ENCODE measurements at regions not wholly inside any gene's neighbourhood (a gene's known extent, or its start where the extent isn't known, plus 50 kb on each side); places are given as distances from the start of the nearest gene placed in this dataset.

- TF ChIP-seq CTCF (IDR thresholded peaks at IDR 0.05): no peak
- ATAC-seq (no peak), DNase-seq (no peak)
- Histone ChIP-seq H3K27me3 (no peaks in the 10 kb centered on the region), H3K4me1 (no peaks in the 10 kb centered on the region), H3K27ac (no peak overlapping the region), H3K4me3 (no peak overlapping the region), H3K36me3 (no peaks in the 10 kb centered on the region), H3K9me3 (no peaks in the 10 kb centered on the region)
- intact Hi-C loops (cut with DNase I): no loop called here
Observed at GRCh38 chr10:52459097-52459496, 145.0 kb downstream of the DKK1 start.

GRCh38 chr10:52463826-52464225 lies 149.7 kb downstream of the DKK1 start:
- Histone ChIP-seq H3K4me3 (no peak overlapping the region), H3K4me1 (no peaks in the 10 kb centered on the region), H3K36me3 (no peaks in the 10 kb centered on the region), H3K27ac (no peak overlapping the region), H3K9me3 (no peaks in the 10 kb centered on the region), H3K27me3 (no peaks in the 10 kb centered on the region)
- DNase-seq: no peak
- ATAC-seq: peak; percentile 91
- intact Hi-C loops (cut with DNase I): no loop called here
- TF ChIP-seq CTCF (IDR thresholded peaks at IDR 0.05): no peak

- no peak for TF ChIP-seq CTCF (IDR thresholded peaks at IDR 0.05)
- no peaks in the 10 kb centered on the region for H3K9me3 ChIP-seq
Observed at GRCh38 chr10:52464368-52465124, 150.5 kb downstream of the DKK1 start.

GRCh38 chr10:52465202-52465601 lies 151.1 kb downstream of the DKK1 start:
- no peak overlapping the region for H3K27ac ChIP-seq

More at GRCh38 chr10:52464368-52465124, 150.5 kb downstream of the DKK1 start:
- no peaks in the 10 kb centered on the region for H3K36me3 ChIP-seq
- no peak overlapping the region for H3K4me3 ChIP-seq
- intact Hi-C loops (cut with DNase I): no loop called here
- no peaks in the 10 kb centered on the region for H3K4me1 ChIP-seq
- ATAC-seq (no peak), DNase-seq (no peak)
- no peak overlapping the region for H3K27ac ChIP-seq
- no peaks in the 10 kb centered on the region for H3K27me3 ChIP-seq

GRCh38 chr10:52466464-52466863 lies 152.4 kb downstream of the DKK1 start:
- Histone ChIP-seq H3K27me3 (no peaks in the 10 kb centered on the region), H3K4me3 (no peak overlapping the region), H3K36me3 (no peaks in the 10 kb centered on the region), H3K9me3 (no peaks in the 10 kb centered on the region), H3K4me1 (no peaks in the 10 kb centered on the region), H3K27ac (no peak overlapping the region)
- TF ChIP-seq CTCF (IDR thresholded peaks at IDR 0.05): no peak
- no peak for ATAC-seq
- intact Hi-C loops (cut with DNase I): no loop called here
- DNase-seq: no peak

More at GRCh38 chr10:52465202-52465601, 151.1 kb downstream of the DKK1 start:
- Histone ChIP-seq H3K4me3 (no peak overlapping the region), H3K9me3 (no peaks in the 10 kb centered on the region), H3K27me3 (no peaks in the 10 kb centered on the region), H3K36me3 (no peaks in the 10 kb centered on the region), H3K4me1 (no peaks in the 10 kb centered on the region)
- TF ChIP-seq CTCF (IDR thresholded peaks at IDR 0.05): no peak
- no peak for DNase-seq
- ATAC-seq: no peak
- intact Hi-C loops (cut with DNase I): no loop called here

Data from upper lobe of right lung (tissue), 1 donor.